GM18870 (cell line): ENCODE measurements at regions not wholly inside any gene's neighbourhood (a gene's known extent, or its start where the extent isn't known, plus 50 kb on each side); places are given as distances from the start of the nearest gene placed in this dataset.
A peak's percentile ranks its signal among the peaks of the same experiment; 100 is the strongest.
"Not testable (repeated sequence)": the region's sequence is repeated elsewhere in the genome, so short reads cannot be mapped to it uniquely, and the experiment has no call there.

ENCODE experiments used
- ATAC-seq: cut with Tn5 transposase; IDR thresholded peaks from one replicate; pipeline ENCODE4 v1.9.1; 2021; ENCODE audit warnings: moderate library complexity; ENCODE audit not compliant: unreplicated experiment

- ATAC-seq = not testable (repeated sequence)
These were observed 343.4 kb downstream of the SOX9 start for GRCh38 chr17:72464221-72464620.

DNA sequence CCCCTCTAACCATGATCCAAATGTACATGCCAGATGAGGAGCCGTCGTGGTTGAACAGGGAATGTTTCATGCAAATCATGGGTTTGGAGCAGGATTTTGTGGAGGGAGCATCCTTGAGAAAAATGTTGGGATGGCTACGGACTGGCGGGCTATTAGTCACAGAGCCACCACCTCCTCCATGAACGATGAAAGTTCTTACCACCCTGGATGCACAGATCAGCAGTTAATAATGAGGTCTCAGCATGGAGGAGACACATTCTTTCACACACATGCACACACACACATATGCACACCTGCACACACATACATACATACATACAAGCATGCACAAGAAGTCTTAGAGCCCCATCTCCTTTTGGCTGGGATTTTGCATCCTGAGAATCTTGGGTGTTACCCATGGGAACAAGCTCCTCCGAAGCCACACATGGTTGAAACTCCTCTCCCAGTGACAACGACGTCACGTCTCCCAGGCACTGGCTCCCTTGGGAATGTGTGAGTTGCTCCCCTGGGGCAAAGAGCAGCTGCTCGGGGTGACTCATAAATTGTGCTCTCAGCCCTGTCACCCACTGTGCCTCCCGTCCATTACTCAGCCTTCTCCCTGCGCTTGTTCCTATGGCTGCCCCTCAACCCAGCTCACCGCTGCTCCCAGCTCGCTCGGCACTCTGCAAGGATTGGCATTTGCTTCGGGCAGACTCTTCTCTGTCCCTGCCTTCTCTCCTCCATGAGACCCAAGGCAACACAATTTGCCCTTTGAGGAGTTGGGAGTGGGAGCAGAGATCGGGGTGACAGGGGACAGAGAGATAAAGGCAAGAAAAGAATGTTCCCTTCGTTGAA is 344.6 kb downstream of the SOX9 start:
- ATAC-seq = peak; percentile 32

DNA sequence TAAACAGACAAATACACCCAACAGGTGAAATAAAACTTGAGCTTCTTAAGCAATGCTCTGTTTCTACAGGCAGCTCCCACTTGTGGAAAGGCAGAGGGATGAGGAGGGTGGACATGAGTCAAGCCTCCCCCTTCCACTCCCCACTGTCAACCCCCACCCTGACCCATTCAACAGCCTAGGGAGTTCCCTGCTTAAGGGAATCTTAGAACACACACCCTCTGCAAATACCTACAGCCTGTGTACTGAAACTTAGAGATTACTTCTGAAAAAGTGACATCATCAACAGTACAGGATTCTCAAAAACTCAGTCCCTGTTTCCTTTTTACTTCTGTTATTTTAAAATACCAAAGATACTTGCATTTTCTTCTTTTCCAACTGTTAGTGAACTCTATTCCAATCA is 345.4 kb downstream of the SOX9 start:
- peak; percentile 78 for ATAC-seq

GRCh38 chr17:72466606-72467005 is 345.8 kb downstream of the SOX9 start:
- no peak for ATAC-seq

DNA sequence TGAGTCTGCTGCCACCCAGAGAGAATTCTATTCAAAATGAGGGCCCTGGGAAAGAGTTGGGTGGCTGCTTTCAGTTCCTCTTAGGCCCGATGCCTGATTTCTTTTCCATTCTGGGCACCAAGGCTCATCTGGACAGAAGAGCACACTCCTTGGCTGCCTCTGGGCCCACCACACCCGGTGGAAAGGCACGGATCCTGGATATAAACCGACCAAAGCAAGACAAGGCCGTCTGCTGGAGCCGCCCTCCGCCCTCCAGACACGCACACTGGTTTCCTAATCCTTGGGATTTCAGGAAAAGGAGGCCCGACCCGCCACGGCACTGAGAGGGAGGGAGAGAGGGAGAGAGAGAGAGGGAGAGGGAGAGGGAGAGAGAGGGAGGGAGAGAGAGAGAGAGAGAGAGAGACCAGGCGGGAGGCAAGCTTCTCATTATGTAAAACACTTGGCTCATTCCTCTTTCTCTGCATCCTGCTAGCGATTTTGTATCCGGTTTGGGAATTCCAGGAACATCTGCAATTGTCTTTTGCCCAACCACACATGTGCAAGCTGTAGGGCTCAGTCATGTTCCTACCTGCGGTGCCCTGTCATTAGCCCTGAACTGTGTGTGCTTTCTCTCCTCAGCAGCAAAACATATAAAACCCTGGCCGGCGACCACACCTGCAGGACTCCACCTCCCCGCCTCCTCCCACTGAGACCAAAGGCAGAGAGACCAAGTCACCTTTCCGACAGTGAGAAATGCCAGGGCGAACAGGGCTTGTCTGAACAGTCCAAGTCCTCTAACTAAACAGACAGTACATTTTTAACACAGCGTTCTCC is 347.2 kb downstream of the SOX9 start:
- no peak for ATAC-seq

DNA sequence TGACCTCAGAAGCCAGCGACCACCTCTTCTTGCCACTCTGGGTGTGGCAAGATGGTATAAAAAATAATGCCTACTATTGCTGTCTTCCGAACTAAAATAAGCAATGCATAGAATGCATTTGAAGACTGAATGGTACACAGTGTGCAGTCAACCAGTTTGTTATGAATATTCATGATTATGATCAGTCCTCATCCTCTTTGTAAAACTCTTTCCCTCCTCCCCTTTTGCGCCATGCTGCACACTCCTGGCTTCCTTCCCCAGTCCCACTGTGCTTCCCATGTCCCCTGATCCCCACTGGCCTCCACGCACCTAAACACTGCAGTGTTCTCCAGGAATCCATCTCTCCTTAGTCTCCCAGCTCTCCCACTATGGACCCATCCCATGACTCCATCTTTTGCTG is 348.0 kb downstream of the SOX9 start:
- no peak for ATAC-seq

DNA sequence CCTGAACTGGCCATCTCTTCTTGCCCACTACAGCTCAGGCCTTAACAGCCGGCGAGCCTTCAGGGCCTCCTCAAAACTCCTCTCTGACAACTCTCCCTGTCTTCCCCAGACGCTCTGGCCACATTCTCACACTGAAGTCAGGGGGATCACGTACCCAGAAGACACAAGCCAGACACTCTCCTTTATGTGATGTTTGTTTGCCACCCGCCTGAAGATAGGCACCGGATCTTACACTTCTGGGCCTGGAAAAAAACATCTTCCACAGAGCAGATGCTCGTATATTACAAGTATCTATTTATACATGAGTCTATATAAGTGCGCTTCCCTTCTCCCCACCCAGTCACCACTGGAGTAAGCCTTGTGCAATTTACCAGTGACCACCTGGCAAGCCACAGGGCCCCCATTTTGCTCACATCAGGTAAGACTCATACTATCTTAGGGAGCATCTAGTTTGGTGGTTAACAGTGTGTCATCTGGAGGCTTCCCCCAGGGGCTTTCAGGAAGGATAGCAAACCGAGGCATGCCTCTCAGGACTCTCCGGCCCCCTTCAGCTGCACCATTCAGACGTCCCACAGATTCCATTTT is 349.4 kb downstream of the SOX9 start:
- ATAC-seq = no peak

DNA sequence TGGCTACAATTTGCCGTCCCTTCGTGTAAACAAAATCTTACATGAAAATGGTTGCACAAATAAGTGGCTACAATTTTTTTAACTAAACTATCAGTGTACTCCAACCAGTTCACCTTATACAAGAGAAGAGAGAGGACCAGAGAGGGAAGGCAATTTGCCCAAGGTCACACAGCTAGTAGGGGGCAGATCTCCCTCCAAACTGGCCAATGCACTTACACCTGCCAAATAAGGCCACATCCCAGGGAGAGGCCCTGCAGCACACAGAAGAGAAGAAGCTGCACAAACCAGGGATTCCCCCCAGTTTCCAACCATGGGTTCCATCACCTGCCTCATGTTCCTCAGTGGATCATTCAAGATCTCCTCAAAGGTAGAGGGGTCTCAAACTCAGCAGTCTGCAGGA is 349.9 kb downstream of the SOX9 start:
- ATAC-seq = no peak

GRCh38 chr17:72471296-72471695 is 350.5 kb downstream of the SOX9 start:
- ATAC-seq = no peak

GRCh38 chr17:72472106-72472505 is 351.3 kb downstream of the SOX9 start:
- no peak for ATAC-seq

DNA sequence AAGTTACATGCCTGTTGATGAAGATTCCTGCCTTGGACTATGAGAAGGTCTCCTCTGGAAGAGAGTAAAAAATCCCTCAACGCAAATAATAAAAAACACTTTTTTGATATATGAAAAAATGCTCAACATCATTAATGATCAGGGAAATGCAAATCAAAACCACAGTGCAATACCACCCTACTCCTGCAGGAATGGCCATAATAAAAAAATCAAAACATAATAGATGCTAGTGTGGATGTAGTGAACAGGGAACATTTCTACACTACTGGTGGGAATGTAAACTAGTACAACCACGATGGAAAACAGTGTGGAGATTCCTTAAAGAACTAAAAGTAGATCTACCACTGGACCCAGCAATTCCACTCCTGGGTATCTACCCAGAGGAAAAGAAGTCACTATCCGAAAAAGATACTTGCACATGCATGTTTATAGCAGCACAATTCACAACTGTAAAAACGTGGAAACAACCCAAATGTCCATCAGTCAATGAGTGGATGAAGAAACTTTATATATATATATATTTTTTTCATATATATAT is 352.1 kb downstream of the SOX9 start:
- ATAC-seq = not testable (repeated sequence)

GRCh38 chr17:72474243-72474642 is 353.4 kb downstream of the SOX9 start:
- no peak for ATAC-seq

GRCh38 chr17:72474719-72475477 is 354.1 kb downstream of the SOX9 start:
- no peak for ATAC-seq

- ATAC-seq = no peak
These were observed 355.3 kb downstream of the SOX9 start for GRCh38 chr17:72476134-72476533.

DNA sequence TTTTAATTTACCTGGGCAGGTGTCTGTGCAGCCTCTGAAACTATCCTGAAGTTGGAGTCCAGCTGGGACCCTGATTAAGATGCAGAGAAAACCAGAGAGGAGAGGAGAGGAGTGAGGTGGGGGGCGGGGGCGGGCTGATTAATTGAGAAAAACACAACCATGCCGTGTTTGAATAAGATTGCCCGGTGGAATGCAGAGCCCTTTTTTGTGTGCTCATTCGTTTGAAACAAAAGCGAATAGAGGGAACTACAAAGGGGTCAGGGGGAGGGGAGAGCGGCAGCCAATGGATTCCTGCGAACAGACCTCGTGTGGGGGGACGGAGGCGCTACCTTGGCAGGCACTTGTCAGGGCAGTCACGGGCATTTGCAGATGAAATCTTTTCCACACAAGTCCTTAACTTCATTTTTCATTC is 355.8 kb downstream of the SOX9 start:
- no peak for ATAC-seq

- ATAC-seq = no peak
These were observed 356.7 kb downstream of the SOX9 start for GRCh38 chr17:72477491-72477890.

- ATAC-seq = no peak
These were observed 358.3 kb downstream of the SOX9 start for GRCh38 chr17:72479113-72479512.

DNA sequence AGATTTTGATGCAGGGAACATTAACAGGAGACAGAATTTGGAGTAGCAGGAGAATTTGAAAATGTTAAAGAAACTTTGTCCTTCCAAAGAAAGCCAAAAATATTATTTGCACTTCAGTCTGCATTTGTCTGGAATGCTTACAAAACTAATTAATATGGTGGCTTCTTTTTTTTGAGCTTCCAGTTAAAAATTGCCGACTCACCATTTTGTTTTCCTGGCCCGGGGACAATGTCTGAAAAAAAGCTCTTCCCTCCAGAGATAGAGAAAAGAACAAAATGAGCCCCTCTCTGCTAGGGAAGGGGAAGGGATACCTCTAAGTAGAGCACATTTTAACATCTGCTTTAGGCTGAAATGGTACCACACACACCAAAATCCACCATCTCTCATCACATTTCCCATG is 360.8 kb downstream of the SOX9 start:
- ATAC-seq = no peak

- ATAC-seq = no peak
These were observed 364.8 kb downstream of the SOX9 start for GRCh38 chr17:72485596-72485995.

- ATAC-seq = no peak
These were observed 366.0 kb downstream of the SOX9 start for GRCh38 chr17:72486806-72487205.
